Neuron (in vitro differentiated cells): ENCODE measurements at regions not wholly inside any gene's neighbourhood (a gene's known extent, or its start where the extent isn't known, plus 50 kb on each side); places are given as distances from the start of the nearest gene placed in this dataset.

Experiments
- H2AFZ ChIP-seq: one replicate; pipeline ENCODE4 v1.6.1; 2013; ENCODE audit warnings: low read depth, mild to moderate bottlenecking, inconsistent platforms, low read length, moderate library complexity
- H3K27me3 ChIP-seq: one replicate; pipeline ENCODE4 v1.6.1; 2013; ENCODE audit warnings: low read length; ENCODE audit not compliant: insufficient read depth
- H3K36me3 ChIP-seq: one replicate; pipeline ENCODE4 v1.6.1; 2013; ENCODE audit warnings: low read length; ENCODE audit not compliant: insufficient read depth
- H3K4me1 ChIP-seq: one replicate; pipeline ENCODE4 v1.6.1; 2013; ENCODE audit warnings: low read length; ENCODE audit not compliant: insufficient read depth
- H3K4me3 ChIP-seq: 2 replicates; pipeline ENCODE4 v1.5.1; 2013; ENCODE audit warnings: mild to moderate bottlenecking, low read length, moderate library complexity
- H3K9me3 ChIP-seq: one replicate; pipeline ENCODE4 v1.6.1; 2013; ENCODE audit warnings: low read length

DNA sequence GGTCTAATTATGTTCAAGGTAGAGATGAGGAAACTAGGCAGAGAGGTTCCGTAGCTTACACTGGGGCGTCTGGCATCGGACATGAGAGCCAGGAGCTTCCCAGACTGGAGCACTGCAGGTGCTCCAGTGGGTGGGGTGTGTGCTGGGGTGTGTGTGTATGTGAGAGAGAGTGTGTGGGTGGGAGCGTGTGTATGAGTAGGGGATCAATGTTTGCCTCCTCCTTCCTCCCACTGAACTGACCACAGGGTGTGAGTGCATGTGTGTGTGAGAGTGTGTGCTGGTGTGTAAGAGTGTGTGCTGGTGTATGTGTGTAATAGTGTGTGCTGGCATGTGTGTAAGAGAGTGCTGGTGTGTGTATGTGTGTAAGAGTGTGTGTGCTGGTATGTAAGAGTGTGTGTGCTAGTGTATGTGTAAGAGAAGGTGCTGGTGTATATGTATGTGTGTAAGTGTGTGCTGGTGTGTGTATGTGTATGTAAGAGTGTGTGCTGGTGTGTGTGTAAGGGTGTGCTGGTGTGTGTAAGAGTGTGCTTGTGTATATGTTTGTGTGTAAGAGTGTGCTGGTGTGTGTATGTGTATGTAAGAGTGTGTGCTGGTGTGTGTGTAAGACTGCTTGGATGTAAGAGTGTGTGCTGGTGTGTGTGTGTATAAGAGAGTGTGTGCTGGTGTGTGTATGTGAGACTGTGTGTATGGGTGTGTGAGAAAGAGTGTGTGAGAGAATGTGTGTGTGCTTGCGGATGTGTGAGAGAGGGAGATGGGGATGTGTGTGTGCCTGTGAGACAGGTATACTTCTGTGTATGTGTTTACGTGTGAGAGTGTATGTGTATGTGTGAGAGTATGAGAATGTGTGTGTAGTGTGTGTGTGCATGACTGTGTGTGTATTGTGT, 139.9 kb downstream of the MRM1 start:
- no peak overlapping the region for H3K4me3 ChIP-seq
- H3K9me3 ChIP-seq, result peaks cover 1% of the 10 kb centered on the region
- no peak overlapping the region for H2AFZ ChIP-seq
- H3K27me3 ChIP-seq, result no peaks in the 10 kb centered on the region
- peaks cover 10% of the 10 kb centered on the region for H3K4me1 ChIP-seq
- no peaks in the 10 kb centered on the region for H3K36me3 ChIP-seq

- Histone ChIP-seq H3K4me1 (peaks cover 10% of the 10 kb centered on the region), H3K4me3 (no peak overlapping the region), H2AFZ (peak overlapping the region; percentile 28)
Measured at GRCh38 chr17:36742267-36743000, 141.1 kb downstream of the MRM1 start.

DNA sequence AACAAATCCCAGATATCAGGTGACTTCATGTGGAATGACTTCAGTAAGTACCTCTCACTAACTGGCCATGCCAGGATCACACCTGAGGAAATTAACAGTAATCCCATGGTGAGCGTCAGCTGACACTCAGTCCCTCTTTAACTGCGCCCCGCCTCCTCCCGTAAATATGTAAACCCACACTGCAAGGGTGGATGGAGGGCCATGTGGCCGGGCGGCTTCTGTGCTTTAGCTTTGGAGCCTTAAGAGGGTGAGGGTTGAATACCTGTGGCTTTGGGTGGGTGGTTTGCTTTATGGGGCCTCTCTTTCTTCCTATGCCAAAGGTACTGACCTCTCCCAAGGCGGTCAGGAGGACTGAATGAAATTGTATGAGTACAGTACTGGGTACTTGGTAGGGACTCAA, 141.7 kb downstream of the MRM1 start:
- Histone ChIP-seq H3K27me3 (peaks cover 4% of the 10 kb centered on the region), H3K36me3 (no peaks in the 10 kb centered on the region), H3K4me3 (no peak overlapping the region), H3K4me1 (peaks cover 10% of the 10 kb centered on the region), H2AFZ (no peak overlapping the region), H3K9me3 (peaks cover 1% of the 10 kb centered on the region)

More at GRCh38 chr17:36742267-36743000, 141.1 kb downstream of the MRM1 start:
- H3K9me3 ChIP-seq, result peaks cover 1% of the 10 kb centered on the region
- H3K36me3 ChIP-seq, result no peaks in the 10 kb centered on the region
- peaks cover 4% of the 10 kb centered on the region for H3K27me3 ChIP-seq

- H3K9me3 ChIP-seq, result peaks cover 1% of the 10 kb centered on the region
- peaks cover 10% of the 10 kb centered on the region for H3K4me1 ChIP-seq
- no peaks in the 10 kb centered on the region for H3K36me3 ChIP-seq
- H3K4me3 ChIP-seq, result no peak overlapping the region
- no peak overlapping the region for H2AFZ ChIP-seq
- peaks cover 10% of the 10 kb centered on the region for H3K27me3 ChIP-seq
Measured at GRCh38 chr17:36746381-36747053, 145.1 kb downstream of the MRM1 start.

GRCh38 chr17:36747861-36748260, 146.5 kb downstream of the MRM1 start:
- H3K27me3 ChIP-seq, result peaks cover 14% of the 10 kb centered on the region
- H3K36me3 ChIP-seq, result no peaks in the 10 kb centered on the region
- H3K4me1 ChIP-seq, result no peaks in the 10 kb centered on the region
- no peak overlapping the region for H2AFZ ChIP-seq
- H3K4me3 ChIP-seq, result no peak overlapping the region
- peaks cover 1% of the 10 kb centered on the region for H3K9me3 ChIP-seq

GRCh38 chr17:36748272-36748671, 146.9 kb downstream of the MRM1 start:
- H3K4me1 ChIP-seq, result no peaks in the 10 kb centered on the region
- H2AFZ ChIP-seq, result no peak overlapping the region
- no peaks in the 10 kb centered on the region for H3K36me3 ChIP-seq
- peaks cover 14% of the 10 kb centered on the region for H3K27me3 ChIP-seq
- H3K4me3 ChIP-seq, result no peak overlapping the region
- H3K9me3 ChIP-seq, result peaks cover 1% of the 10 kb centered on the region

- no peaks in the 10 kb centered on the region for H3K9me3 ChIP-seq
- no peaks in the 10 kb centered on the region for H3K36me3 ChIP-seq
- H3K27me3 ChIP-seq, result peaks cover 14% of the 10 kb centered on the region
- H3K4me1 ChIP-seq, result no peaks in the 10 kb centered on the region
- no peak overlapping the region for H3K4me3 ChIP-seq
- no peak overlapping the region for H2AFZ ChIP-seq
Measured at GRCh38 chr17:36749493-36749892, 148.1 kb downstream of the MRM1 start.

DNA sequence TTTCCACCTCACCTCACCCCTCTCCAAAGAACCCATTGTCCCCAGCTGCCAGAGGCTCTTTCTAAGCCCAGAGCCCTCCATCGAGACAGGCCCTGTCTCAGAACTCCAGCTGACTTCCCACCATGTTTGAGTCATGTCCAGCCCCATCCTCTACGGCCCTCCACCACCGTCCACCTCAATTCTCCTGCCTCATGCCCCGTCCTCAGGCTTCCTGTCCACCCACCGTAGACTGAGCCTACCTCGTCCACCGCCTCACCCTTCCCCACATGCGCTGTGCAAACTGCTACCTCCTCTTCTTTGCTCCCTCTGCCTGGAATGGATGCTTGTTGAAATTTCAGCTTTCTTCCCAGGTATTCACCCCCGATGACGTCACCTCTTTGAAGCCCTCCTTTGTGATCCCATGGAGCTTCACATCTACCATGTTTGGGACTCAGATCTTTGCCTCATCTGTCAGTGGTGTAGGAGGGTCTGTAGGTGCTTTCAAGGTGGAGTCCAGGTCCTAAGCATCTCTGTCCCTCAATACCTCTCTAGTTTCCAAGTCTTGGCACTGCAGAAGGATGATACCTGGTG, 149.0 kb downstream of the MRM1 start:
- no peaks in the 10 kb centered on the region for H3K4me1 ChIP-seq
- H3K9me3 ChIP-seq, result no peaks in the 10 kb centered on the region
- no peak overlapping the region for H2AFZ ChIP-seq
- H3K4me3 ChIP-seq, result no peak overlapping the region
- H3K27me3 ChIP-seq, result peaks cover 14% of the 10 kb centered on the region
- no peaks in the 10 kb centered on the region for H3K36me3 ChIP-seq

- H3K36me3 ChIP-seq, result no peaks in the 10 kb centered on the region
- H3K4me1 ChIP-seq, result no peaks in the 10 kb centered on the region
- peaks cover 11% of the 10 kb centered on the region for H3K27me3 ChIP-seq
- H3K9me3 ChIP-seq, result no peaks in the 10 kb centered on the region
- H3K4me3 ChIP-seq, result no peak overlapping the region
- no peak overlapping the region for H2AFZ ChIP-seq
Measured at GRCh38 chr17:36752096-36752888, 150.9 kb downstream of the MRM1 start.

DNA sequence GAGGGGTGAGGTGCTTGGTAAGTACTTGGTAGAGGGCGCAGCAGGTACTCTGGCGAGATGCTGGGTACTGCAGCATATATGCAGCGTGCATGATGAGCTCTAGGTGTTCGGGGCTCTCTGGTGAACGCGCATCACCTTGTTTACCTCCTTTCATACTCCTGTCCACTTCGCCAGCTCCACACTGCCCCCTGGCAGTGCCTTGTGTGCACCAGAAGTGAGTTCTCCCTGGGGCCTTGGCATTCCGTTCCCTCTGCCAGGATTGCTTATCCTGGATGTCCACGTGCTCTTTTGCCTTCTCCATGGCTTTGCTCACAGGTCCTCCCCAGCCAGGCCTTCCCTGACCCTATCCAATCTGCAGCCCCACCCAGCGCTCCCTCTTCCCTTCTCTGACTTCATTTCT, 154.2 kb downstream of the MRM1 start:
- peaks cover 4% of the 10 kb centered on the region for H3K27me3 ChIP-seq
- no peak overlapping the region for H3K4me3 ChIP-seq
- no peak overlapping the region for H2AFZ ChIP-seq
- H3K9me3 ChIP-seq, result no peaks in the 10 kb centered on the region
- no peaks in the 10 kb centered on the region for H3K36me3 ChIP-seq
- no peaks in the 10 kb centered on the region for H3K4me1 ChIP-seq

DNA sequence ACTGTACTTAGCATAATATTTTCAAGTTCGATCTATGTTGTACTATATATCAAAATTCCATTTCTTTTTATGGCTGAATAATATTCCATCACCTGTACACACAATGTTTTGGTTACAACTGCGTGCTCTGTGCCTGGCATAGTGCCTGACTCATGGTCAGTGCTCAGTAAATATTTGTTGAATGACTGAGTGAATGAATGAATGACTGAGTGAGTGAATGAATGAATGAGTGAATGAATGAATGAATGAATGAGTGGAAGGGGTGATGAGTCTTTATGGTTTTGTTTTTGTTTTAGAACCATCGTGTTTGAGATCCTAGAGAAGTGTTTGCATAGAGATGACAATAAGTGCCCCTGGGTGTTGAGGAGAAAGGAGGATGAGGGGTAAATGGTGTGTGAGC, 155.3 kb downstream of the MRM1 start:
- H3K27me3 ChIP-seq, result peaks cover 4% of the 10 kb centered on the region
- H3K4me1 ChIP-seq, result no peaks in the 10 kb centered on the region
- no peaks in the 10 kb centered on the region for H3K9me3 ChIP-seq
- no peak overlapping the region for H3K4me3 ChIP-seq
- H3K36me3 ChIP-seq, result no peaks in the 10 kb centered on the region
- no peak overlapping the region for H2AFZ ChIP-seq

- no peak overlapping the region for H2AFZ ChIP-seq
- H3K4me1 ChIP-seq, result no peaks in the 10 kb centered on the region
- no peaks in the 10 kb centered on the region for H3K36me3 ChIP-seq
- no peak overlapping the region for H3K4me3 ChIP-seq
- no peaks in the 10 kb centered on the region for H3K9me3 ChIP-seq
- H3K27me3 ChIP-seq, result no peaks in the 10 kb centered on the region
Measured at GRCh38 chr17:36760425-36760824, 159.0 kb downstream of the MRM1 start.
